ENCODE measurements at regions not wholly inside any gene's neighbourhood (a gene's known extent, or its start where the extent isn't known, plus 50 kb on each side); places are given as distances from the start of the nearest gene placed in this dataset.

GRCh38 chr2:234289834-234290590, 206.9 kb downstream of the ARL4C start:
- TF ChIP-seq, protein P1, sequence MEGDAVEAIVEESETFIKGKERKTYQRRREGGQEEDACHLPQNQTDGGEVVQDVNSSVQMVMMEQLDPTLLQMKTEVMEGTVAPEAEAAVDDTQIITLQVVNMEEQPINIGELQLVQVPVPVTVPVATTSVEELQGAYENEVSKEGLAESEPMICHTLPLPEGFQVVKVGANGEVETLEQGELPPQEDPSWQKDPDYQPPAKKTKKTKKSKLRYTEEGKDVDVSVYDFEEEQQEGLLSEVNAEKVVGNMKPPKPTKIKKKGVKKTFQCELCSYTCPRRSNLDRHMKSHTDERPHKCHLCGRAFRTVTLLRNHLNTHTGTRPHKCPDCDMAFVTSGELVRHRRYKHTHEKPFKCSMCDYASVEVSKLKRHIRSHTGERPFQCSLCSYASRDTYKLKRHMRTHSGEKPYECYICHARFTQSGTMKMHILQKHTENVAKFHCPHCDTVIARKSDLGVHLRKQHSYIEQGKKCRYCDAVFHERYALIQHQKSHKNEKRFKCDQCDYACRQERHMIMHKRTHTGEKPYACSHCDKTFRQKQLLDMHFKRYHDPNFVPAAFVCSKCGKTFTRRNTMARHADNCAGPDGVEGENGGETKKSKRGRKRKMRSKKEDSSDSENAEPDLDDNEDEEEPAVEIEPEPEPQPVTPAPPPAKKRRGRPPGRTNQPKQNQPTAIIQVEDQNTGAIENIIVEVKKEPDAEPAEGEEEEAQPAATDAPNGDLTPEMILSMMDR (IDR thresholded peaks at IDR 0.05; ENCODE audit: control insufficient read depth, extremely low read depth, insufficient read depth), result no peak
- H3K4me3 ChIP-seq (ENCODE audit: low read depth, low read length), result no peak overlapping the region
- no peak for DNase-seq (ENCODE audit: low read depth)

DNA sequence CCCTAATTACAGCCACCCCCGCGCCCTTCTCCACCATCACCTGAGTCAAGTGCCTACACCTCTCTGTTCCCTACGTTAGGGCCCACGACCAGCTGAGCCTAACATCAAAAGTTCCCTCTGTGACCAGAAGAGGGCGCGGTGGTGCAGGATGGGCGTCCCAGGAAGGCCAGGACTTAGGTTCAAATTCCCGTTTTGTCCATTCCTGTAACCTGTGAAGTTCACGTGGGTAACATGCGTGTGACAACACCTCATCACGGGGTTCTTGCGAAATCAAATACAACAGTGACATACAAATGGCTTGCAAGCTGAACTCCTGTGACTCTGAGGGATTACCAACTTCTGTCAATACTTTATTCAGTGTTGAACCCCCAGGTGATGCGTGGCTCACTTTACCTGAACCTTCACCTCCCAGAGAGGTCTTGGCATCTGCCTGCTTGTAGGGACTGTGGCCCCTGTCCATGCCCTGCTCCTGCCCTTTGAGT, 207.9 kb downstream of the ARL4C start:
- no peak overlapping the region for H3K4me3 ChIP-seq (ENCODE audit: low read depth, low read length)
- TF ChIP-seq, protein P1 (IDR thresholded peaks at IDR 0.05; ENCODE audit: control insufficient read depth, extremely low read depth, insufficient read depth), result peak; percentile 88
- DNase-seq (ENCODE audit: low read depth), result peak; percentile 13

DNA sequence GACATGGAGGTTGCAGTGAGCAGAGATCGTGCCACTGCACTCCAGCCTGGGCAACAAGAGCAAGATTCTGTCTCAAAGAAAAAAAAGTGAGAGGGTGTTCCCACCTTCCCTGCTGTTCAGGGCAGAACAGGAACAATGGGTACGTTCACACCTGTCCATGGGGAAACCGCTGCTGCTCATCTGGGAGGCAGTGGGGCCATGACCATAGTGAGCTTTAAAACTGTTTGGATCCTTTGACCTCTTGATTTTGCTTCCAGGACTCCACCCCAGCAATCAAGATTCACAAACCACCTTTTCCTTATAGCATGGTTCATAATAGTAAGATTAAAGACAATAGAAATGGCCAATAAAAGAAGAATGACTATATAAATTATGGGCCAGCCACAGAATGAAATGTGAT, 209.2 kb downstream of the ARL4C start:
- TF ChIP-seq, protein P1 (IDR thresholded peaks at IDR 0.05; ENCODE audit: control insufficient read depth, extremely low read depth, insufficient read depth), result no peak
- no peak for DNase-seq (ENCODE audit: low read depth)
- H3K4me3 ChIP-seq (ENCODE audit: low read depth, low read length), result no peak overlapping the region

GRCh38 chr2:234286956-234287355, 209.9 kb downstream of the ARL4C start:
- H3K4me3 ChIP-seq (ENCODE audit: low read depth, low read length), result no peak overlapping the region
- TF ChIP-seq, protein P1 (IDR thresholded peaks at IDR 0.05; ENCODE audit: control insufficient read depth, extremely low read depth, insufficient read depth), result no peak
- no peak for DNase-seq (ENCODE audit: low read depth)

GRCh38 chr2:234286118-234286598, 210.7 kb downstream of the ARL4C start:
- no peak for DNase-seq (ENCODE audit: low read depth)
- TF ChIP-seq, protein P1 (IDR thresholded peaks at IDR 0.05; ENCODE audit: control insufficient read depth, extremely low read depth, insufficient read depth), result no peak
- no peak overlapping the region for H3K4me3 ChIP-seq (ENCODE audit: low read depth, low read length)

DNA sequence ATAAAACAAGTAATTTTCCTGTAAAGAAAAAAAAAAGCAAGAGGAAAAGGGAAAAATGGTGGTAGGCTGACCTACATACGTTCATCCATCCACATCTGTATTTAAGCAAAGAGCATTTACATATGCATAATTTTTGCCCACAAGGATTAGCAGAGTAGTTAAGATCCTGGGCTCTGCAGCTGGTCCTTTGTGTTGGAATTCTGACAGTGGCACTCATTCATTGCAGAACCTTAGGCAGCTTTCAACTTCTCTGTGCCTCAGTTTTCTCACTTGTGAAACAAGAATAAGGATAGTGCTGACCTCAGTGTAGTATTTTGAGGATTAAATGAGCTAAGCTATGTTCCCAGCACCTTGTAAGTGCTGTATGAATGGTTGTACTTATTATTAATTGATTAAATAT, 211.3 kb downstream of the ARL4C start:
- TF ChIP-seq, protein P1 (IDR thresholded peaks at IDR 0.05; ENCODE audit: control insufficient read depth, extremely low read depth, insufficient read depth), result no peak
- no peak overlapping the region for H3K4me3 ChIP-seq (ENCODE audit: low read depth, low read length)
- no peak for DNase-seq (ENCODE audit: low read depth)

Data from LNCaP clone FGC (cell line).